Neural progenitor cell (in vitro differentiated cells): ENCODE measurements at regions not wholly inside any gene's neighbourhood (a gene's known extent, or its start where the extent isn't known, plus 50 kb on each side); places are given as distances from the start of the nearest gene placed in this dataset.

ENCODE experiments used
- EZH2 ChIP-seq: fragments of 200-600 bp; sonication (generic); IDR thresholded peaks from 2 replicates; pipeline ENCODE4 v1.6.1; 2017; ENCODE audit warnings: antibody characterized with exemption, mild to moderate bottlenecking, moderate library complexity
- TF ChIP-seq, protein P1 (sequence below): fragments of 200-600 bp; sonication (generic); IDR thresholded peaks from 2 replicates; pipeline ENCODE4 v1.5.1; 2017; ENCODE audit warnings: antibody characterized with exemption, mild to moderate bottlenecking

DNA sequence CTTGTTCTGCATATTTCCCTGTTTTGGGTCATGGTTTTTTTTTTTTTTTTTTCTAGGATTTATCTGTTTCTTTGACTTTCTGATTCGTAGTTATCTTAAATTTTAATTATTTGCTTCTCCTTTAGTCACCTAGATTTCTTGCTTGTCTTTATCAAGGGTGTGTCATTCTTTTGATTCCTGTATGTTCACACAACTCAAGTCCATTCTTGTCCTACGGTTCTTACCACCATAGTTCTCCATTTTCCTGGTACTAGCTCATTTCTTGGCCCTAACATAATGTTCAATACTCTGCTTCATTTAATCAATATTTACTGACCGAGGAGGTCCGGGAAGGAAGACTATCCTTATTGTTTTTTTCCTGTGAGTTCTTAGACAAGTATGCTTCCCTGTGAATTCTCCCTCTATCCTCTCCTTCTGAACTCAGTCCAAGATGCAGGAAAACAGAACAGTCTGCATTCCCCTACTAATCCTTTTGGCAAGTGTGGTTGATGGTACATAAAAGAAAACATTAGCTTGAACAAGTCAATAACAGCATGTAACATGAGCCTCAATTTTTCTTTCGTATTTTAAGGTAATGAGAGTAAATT is 1346.4 kb upstream of the SEL1L start:
- TF ChIP-seq, protein P1, sequence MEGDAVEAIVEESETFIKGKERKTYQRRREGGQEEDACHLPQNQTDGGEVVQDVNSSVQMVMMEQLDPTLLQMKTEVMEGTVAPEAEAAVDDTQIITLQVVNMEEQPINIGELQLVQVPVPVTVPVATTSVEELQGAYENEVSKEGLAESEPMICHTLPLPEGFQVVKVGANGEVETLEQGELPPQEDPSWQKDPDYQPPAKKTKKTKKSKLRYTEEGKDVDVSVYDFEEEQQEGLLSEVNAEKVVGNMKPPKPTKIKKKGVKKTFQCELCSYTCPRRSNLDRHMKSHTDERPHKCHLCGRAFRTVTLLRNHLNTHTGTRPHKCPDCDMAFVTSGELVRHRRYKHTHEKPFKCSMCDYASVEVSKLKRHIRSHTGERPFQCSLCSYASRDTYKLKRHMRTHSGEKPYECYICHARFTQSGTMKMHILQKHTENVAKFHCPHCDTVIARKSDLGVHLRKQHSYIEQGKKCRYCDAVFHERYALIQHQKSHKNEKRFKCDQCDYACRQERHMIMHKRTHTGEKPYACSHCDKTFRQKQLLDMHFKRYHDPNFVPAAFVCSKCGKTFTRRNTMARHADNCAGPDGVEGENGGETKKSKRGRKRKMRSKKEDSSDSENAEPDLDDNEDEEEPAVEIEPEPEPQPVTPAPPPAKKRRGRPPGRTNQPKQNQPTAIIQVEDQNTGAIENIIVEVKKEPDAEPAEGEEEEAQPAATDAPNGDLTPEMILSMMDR, result no peak
- TF ChIP-seq EZH2, result no peak
